BJ (cell line): ENCODE measurements at regions not wholly inside any gene's neighbourhood (a gene's known extent, or its start where the extent isn't known, plus 50 kb on each side); places are given as distances from the start of the nearest gene placed in this dataset.

Experiments
- CTCF ChIA-PET: fragments of 350-600 bp; formaldehyde crosslinking; extraction: SDS; loops from one replicate; lab custom pipeline; 2021; ENCODE audit warnings: antibody characterized with exemption, inconsistent platforms; lab: Yijun Ruan, JAX
- POLR2A ChIA-PET: fragments of 300-600 bp; sonication (Branson Sonifier 250); formaldehyde crosslinking; extraction: SDS; loops from one replicate; lab custom pipeline; 2021; ENCODE audit warnings: antibody characterized with exemption; lab: Charles Lee
- DNase-seq: peaks from one replicate; pipeline ENCODE4 v3.0.0-alpha.2; 2011; ENCODE audit warnings: low read depth
- H3K27me3 ChIP-seq: 2 replicates; pipeline ENCODE4 v1.6.0; 2011; ENCODE audit warnings: low read length; ENCODE audit not compliant: control insufficient read depth, insufficient read depth
- H3K36me3 ChIP-seq: 2 replicates; pipeline ENCODE4 v1.5.1; 2011; ENCODE audit warnings: low read length; ENCODE audit not compliant: control insufficient read depth, insufficient read depth
- H3K4me3 ChIP-seq: 2 replicates; pipeline ENCODE4 v1.5.1; 2011; ENCODE audit warnings: low read depth, mild to moderate bottlenecking, control low read depth, low read length
- CTCF ChIP-seq: IDR thresholded peaks from 2 replicates; pipeline ENCODE4 v1.5.1; 2011; ENCODE audit warnings: low read depth, mild to moderate bottlenecking, control low read depth, inconsistent platforms, low read length, moderate library complexity; ENCODE audit not compliant: insufficient read depth

GRCh38 chr3:87987952-87988351 lies 70.9 kb downstream of the CGGBP1 start:
- no peak for TF ChIP-seq CTCF
- Histone ChIP-seq H3K4me3 (no peak overlapping the region), H3K36me3 (no peaks in the 10 kb centered on the region), H3K27me3 (no peaks in the 10 kb centered on the region)
- ChIA-PET CTCF (no interaction called here), POLR2A (no interaction called here)
- DNase-seq, result no peak

- no peak for TF ChIP-seq CTCF
- DNase-seq, result no peak
- CTCF ChIA-PET, result no interaction called here
- POLR2A ChIA-PET, result no interaction called here
- Histone ChIP-seq H3K4me3 (no peak overlapping the region), H3K27me3 (no peaks in the 10 kb centered on the region), H3K36me3 (no peaks in the 10 kb centered on the region)
These were observed 76.4 kb downstream of the CGGBP1 start for GRCh38 chr3:87982421-87982820.

GRCh38 chr3:87979527-87979926 lies 79.3 kb downstream of the CGGBP1 start:
- no peak overlapping the region for H3K4me3 ChIP-seq
- ChIA-PET POLR2A (no interaction called here), CTCF (no interaction called here)
- H3K27me3 ChIP-seq, result no peaks in the 10 kb centered on the region
- no peaks in the 10 kb centered on the region for H3K36me3 ChIP-seq
- no peak for DNase-seq
- TF ChIP-seq CTCF, result no peak

- POLR2A ChIA-PET, result no interaction called here
- CTCF ChIA-PET, result no interaction called here
- H3K36me3 ChIP-seq, result no peaks in the 10 kb centered on the region
- no peak for TF ChIP-seq CTCF
- H3K4me3 ChIP-seq, result no peak overlapping the region
- H3K27me3 ChIP-seq, result no peaks in the 10 kb centered on the region
- no peak for DNase-seq
These were observed 81.0 kb downstream of the CGGBP1 start for GRCh38 chr3:87977765-87978164.

GRCh38 chr3:87975716-87976115 lies 83.1 kb downstream of the CGGBP1 start:
- POLR2A ChIA-PET, result no interaction called here
- no peak for DNase-seq
- H3K27me3 ChIP-seq, result no peaks in the 10 kb centered on the region
- CTCF ChIA-PET, result no interaction called here
- H3K36me3 ChIP-seq, result no peaks in the 10 kb centered on the region
- TF ChIP-seq CTCF, result no peak
- no peak overlapping the region for H3K4me3 ChIP-seq

- POLR2A ChIA-PET, result no interaction called here
- Histone ChIP-seq H3K36me3 (no peaks in the 10 kb centered on the region), H3K27me3 (no peaks in the 10 kb centered on the region), H3K4me3 (no peak overlapping the region)
- DNase-seq, result no peak
- TF ChIP-seq CTCF, result no peak
- CTCF ChIA-PET, result no interaction called here
These were observed 84.9 kb downstream of the CGGBP1 start for GRCh38 chr3:87973906-87974305.
